Fibroblast of lung (primary cell): ENCODE measurements at regions not wholly inside any gene's neighbourhood (a gene's known extent, or its start where the extent isn't known, plus 50 kb on each side); places are given as distances from the start of the nearest gene placed in this dataset.

Source experiments
- DNase-seq, 2 donors: peaks; one replicate each; pipeline versions ENCODE4 v3.0.0 to v3.0.0-alpha.2; 2010; ENCODE audit warnings: low read depth in 2 of 2
- H2AFZ ChIP-seq: 2 replicates; pipeline ENCODE4 v1.5.1; 2012; ENCODE audit warnings: low read length, control low read depth, inconsistent platforms
- H3K27ac ChIP-seq: 2 replicates; pipeline ENCODE4 v1.5.1; 2011; ENCODE audit warnings: low read length, control low read depth; ENCODE audit not compliant: insufficient read depth
- H3K27me3 ChIP-seq: 2 replicates; pipeline ENCODE4 v1.5.1; 2011; ENCODE audit warnings: mild to moderate bottlenecking, low read length; ENCODE audit not compliant: control insufficient read depth, insufficient read depth
- H3K36me3 ChIP-seq: 2 replicates; pipeline ENCODE4 v1.5.1; 2011; ENCODE audit warnings: low read length; ENCODE audit not compliant: control insufficient read depth, insufficient read depth
- H3K4me1 ChIP-seq: 2 replicates; pipeline ENCODE4 v1.5.1; 2011; ENCODE audit warnings: low read length; ENCODE audit not compliant: control insufficient read depth, insufficient read depth; ENCODE audit errors: extremely low read depth
- H3K4me2 ChIP-seq: 2 replicates; pipeline ENCODE4 v1.5.1; 2011; ENCODE audit warnings: low read length, control low read depth; ENCODE audit not compliant: insufficient read depth; ENCODE audit errors: extremely low read depth
- H3K4me3 ChIP-seq, 4 experiments: fragments of 200-600 bp in 1 of 4; sonication (generic) in 1 of 4; replicated peaks in 1 of 4; 2 replicates each; pipeline ENCODE4 v1.5.1; 2011 to 2016; ENCODE audit warnings: low read length in 4 of 4, low read depth in 3 of 4, mild to moderate bottlenecking in 3 of 4, control low read depth in 2 of 4, inconsistent platforms in 1 of 4, mixed read lengths in 1 of 4; ENCODE audit not compliant: insufficient read depth in 1 of 4; ENCODE audit errors: control extremely low read depth in 1 of 4
- H3K79me2 ChIP-seq: 2 replicates; pipeline ENCODE4 v1.5.1; 2012; ENCODE audit warnings: mild to moderate bottlenecking, low read length, inconsistent platforms; ENCODE audit not compliant: control insufficient read depth, insufficient read depth
- H3K9ac ChIP-seq: 2 replicates; pipeline ENCODE4 v1.5.1; 2011; ENCODE audit warnings: mild to moderate bottlenecking, low read length, control low read depth; ENCODE audit not compliant: insufficient read depth
- H3K9me3 ChIP-seq: 2 replicates; pipeline ENCODE4 v1.5.1; 2012; ENCODE audit warnings: low read depth, low read length; ENCODE audit not compliant: control insufficient read depth, insufficient read depth
- H4K20me1 ChIP-seq: 2 replicates; pipeline ENCODE4 v1.5.1; 2011; ENCODE audit warnings: low read length; ENCODE audit not compliant: control insufficient read depth, insufficient read depth; ENCODE audit errors: extremely low read depth
- CTCF ChIP-seq, 2 donors: IDR thresholded peaks in 1 of 2; conservative IDR thresholded peaks in 1 of 2; 1 replicate in 1 of 2; 2 replicates in 1 of 2; pipeline ENCODE4 v1.5.1; 2011 to 2012; ENCODE audit warnings: low read length in 2 of 2, control low read depth in 1 of 2, inconsistent platforms in 1 of 2, low read depth in 1 of 2, mild to moderate bottlenecking in 1 of 2
- EZH2 ChIP-seq: IDR thresholded peaks from 2 replicates; pipeline ENCODE4 v1.5.1; 2012; ENCODE audit warnings: low read length, control low read depth, mild to moderate bottlenecking; ENCODE audit errors: missing control alignments

DNA sequence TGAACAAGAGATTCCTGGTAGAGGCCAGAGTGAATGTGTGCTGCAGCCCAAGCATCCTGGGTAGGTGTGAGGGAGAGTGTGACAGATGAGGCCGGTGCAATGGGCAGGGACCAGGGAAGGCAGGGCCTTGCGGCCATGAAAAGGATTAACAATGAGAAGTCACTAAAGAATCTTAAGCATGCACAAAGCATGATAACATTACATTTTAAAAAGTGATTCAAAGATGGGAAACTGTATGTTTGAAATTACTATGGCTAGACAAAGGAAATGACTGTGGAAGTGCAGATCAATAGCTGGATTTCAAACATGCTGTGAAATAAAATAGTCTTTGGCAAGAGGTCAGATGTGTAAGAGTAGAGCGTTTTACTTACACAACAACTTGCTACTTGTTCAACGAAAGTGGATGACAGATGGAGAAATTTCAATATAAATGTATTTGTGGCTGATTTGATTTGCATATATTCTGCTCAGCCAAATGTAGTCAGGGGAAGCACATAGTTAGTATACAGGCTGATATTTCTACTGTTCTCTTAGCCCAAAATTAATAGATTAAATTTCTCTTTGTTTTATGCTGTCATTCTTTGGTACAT lies 175.5 kb downstream of the CCDC59 start:
- Histone ChIP-seq H3K4me2 (no peak overlapping the region), H3K27ac (no peak overlapping the region), H3K4me1 (no peaks in the 10 kb centered on the region), H3K79me2 (no peaks in the 10 kb centered on the region), H3K36me3 (no peaks in the 10 kb centered on the region), H2AFZ (no peak overlapping the region), H3K4me3 (no peak overlapping the region), H4K20me1 (no peaks in the 10 kb centered on the region), H3K9me3 (no peaks in the 10 kb centered on the region), H3K9ac (no peak overlapping the region), H3K27me3 (no peaks in the 10 kb centered on the region)
- peak in 1 of 2 donors; percentile 67 for DNase-seq
- TF ChIP-seq EZH2, result no peak
- no peak for TF ChIP-seq CTCF (conservative IDR thresholded peaks at IDR 0.05 in 1 of 2, IDR thresholded peaks at IDR 0.05 in 1 of 2; ENCODE audit: low read depth in 1 of 2, low read length in 2 of 2)

GRCh38 chr12:82176761-82177490 lies 181.3 kb downstream of the CCDC59 start:
- Histone ChIP-seq H3K4me3 (no peak overlapping the region), H3K79me2 (no peaks in the 10 kb centered on the region), H3K27ac (no peak overlapping the region), H3K9ac (no peak overlapping the region), H3K4me2 (no peak overlapping the region), H3K4me1 (no peaks in the 10 kb centered on the region), H4K20me1 (no peaks in the 10 kb centered on the region), H2AFZ (no peak overlapping the region), H3K27me3 (no peaks in the 10 kb centered on the region), H3K9me3 (no peaks in the 10 kb centered on the region), H3K36me3 (no peaks in the 10 kb centered on the region)
- TF ChIP-seq CTCF (conservative IDR thresholded peaks at IDR 0.05 in 1 of 2, IDR thresholded peaks at IDR 0.05 in 1 of 2; ENCODE audit: low read depth in 1 of 2, low read length in 2 of 2), result no peak
- TF ChIP-seq EZH2, result no peak
- peak in 1 of 2 donors; percentile 69 for DNase-seq

DNA sequence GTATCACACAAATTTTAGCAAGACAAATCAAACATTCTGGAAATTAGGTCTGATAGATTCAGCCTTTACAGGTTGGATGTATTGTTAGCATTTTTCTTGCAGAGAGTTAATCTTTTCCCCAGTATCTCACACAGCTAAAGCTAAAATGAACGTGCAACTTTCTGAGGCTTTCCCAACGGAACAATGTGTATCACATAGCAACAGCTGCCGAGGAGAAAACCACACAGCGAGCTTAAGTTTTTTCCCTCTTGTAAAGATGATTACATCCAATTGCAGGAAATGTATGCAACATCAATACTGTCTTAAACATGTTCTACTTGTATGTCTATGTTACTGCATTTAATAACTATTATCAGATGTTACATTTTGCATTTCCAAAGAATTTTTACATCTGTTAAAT lies 182.2 kb downstream of the CCDC59 start:
- no peak overlapping the region for H3K4me3 ChIP-seq
- no peak for DNase-seq

More for the DNA sequence above, 182.2 kb downstream of the CCDC59 start:
- Histone ChIP-seq H3K4me1 (no peaks in the 10 kb centered on the region), H3K36me3 (no peaks in the 10 kb centered on the region), H2AFZ (no peak overlapping the region), H3K27me3 (no peaks in the 10 kb centered on the region), H3K79me2 (no peaks in the 10 kb centered on the region), H3K9me3 (no peaks in the 10 kb centered on the region), H3K9ac (no peak overlapping the region), H3K27ac (no peak overlapping the region), H4K20me1 (no peaks in the 10 kb centered on the region), H3K4me2 (no peak overlapping the region)
- TF ChIP-seq EZH2, result no peak
- no peak for TF ChIP-seq CTCF (conservative IDR thresholded peaks at IDR 0.05 in 1 of 2, IDR thresholded peaks at IDR 0.05 in 1 of 2; ENCODE audit: low read depth in 1 of 2, low read length in 2 of 2)
